ENCODE measurements at regions not wholly inside any gene's neighbourhood (a gene's known extent, or its start where the extent isn't known, plus 50 kb on each side); places are given as distances from the start of the nearest gene placed in this dataset.
A peak's percentile ranks its signal among the peaks of the same experiment; 100 is the strongest.
"Not testable (repeated sequence)": the region's sequence is repeated elsewhere in the genome, so short reads cannot be mapped to it uniquely, and the experiment has no call there.

- Histone ChIP-seq H3K4me3 (no peak overlapping the region), H3K9me3 (no peaks in the 10 kb centered on the region), H3K27me3 (peaks cover 56% of the 10 kb centered on the region), H3K36me3 (no peaks in the 10 kb centered on the region), H3K4me1 (no peaks in the 10 kb centered on the region), H3K27ac (no peak overlapping the region)
- 59 to 79% methylated on average over 3 of the region's 3 CpGs for WGBS, 2 donors (ENCODE audit: low coverage in 1 of 2)
- TF ChIP-seq POLR2A (IDR thresholded peaks at IDR 0.05) = no peak
- no peak for TF ChIP-seq POLR2AphosphoS5 (IDR thresholded peaks at IDR 0.05)
- no peak for TF ChIP-seq EP300 (IDR thresholded peaks at IDR 0.05)
- TF ChIP-seq CTCF (IDR thresholded peaks at IDR 0.05) = no peak
- no peak for ATAC-seq
Observed at GRCh38 chr1:38733761-38734160, 125.8 kb downstream of the RRAGC start.

GRCh38 chr1:38730511-38731397, 128.8 kb downstream of the RRAGC start:
- no peak overlapping the region for H3K4me3 ChIP-seq
- no peak for ATAC-seq
- peaks cover 66% of the 10 kb centered on the region for H3K27me3 ChIP-seq
- no peaks in the 10 kb centered on the region for H3K36me3 ChIP-seq
- peaks cover 0 to 14% (median 7%) of the 10 kb centered on the region in 3 donors for H3K4me1 ChIP-seq
- H3K9me3 ChIP-seq = no peaks in the 10 kb centered on the region
- no peak overlapping the region for H3K27ac ChIP-seq
- TF ChIP-seq POLR2AphosphoS5 (IDR thresholded peaks at IDR 0.05) (no peak), POLR2A (IDR thresholded peaks at IDR 0.05) (no peak), CTCF (IDR thresholded peaks at IDR 0.05) (no peak), EP300 (IDR thresholded peaks at IDR 0.05) (no peak)
- 57 to 78% methylated on average over 4 to 6 of the region's 6 CpGs for WGBS, 2 donors (ENCODE audit: low coverage in 1 of 2)

- Histone ChIP-seq H3K9me3 (no peaks in the 10 kb centered on the region), H3K27ac (no peak overlapping the region)
- ATAC-seq = no peak
Observed at GRCh38 chr1:38728585-38728908, 131.0 kb downstream of the RRAGC start.

GRCh38 chr1:38727684-38728584, 131.6 kb downstream of the RRAGC start:
- Histone ChIP-seq H3K36me3 (no peaks in the 10 kb centered on the region), H3K9me3 (no peaks in the 10 kb centered on the region), H3K4me1 (peaks cover 0 to 14% (median 7%) of the 10 kb centered on the region in 3 donors), H3K27ac (no peak overlapping the region), H3K4me3 (no peak overlapping the region), H3K27me3 (peaks cover 72% of the 10 kb centered on the region)
- 6 to 21% methylated on average over 11 to 12 of the region's 20 CpGs for WGBS, 2 donors (ENCODE audit: low coverage in 1 of 2)
- peak; percentile 25 for ATAC-seq
- TF ChIP-seq POLR2AphosphoS5 (IDR thresholded peaks at IDR 0.05) (no peak), EP300 (IDR thresholded peaks at IDR 0.05) (no peak), CTCF (IDR thresholded peaks at IDR 0.05) (no peak), POLR2A (IDR thresholded peaks at IDR 0.05) (no peak)

More at GRCh38 chr1:38728585-38728908, 131.0 kb downstream of the RRAGC start:
- Histone ChIP-seq H3K4me3 (no peak overlapping the region), H3K36me3 (no peaks in the 10 kb centered on the region), H3K4me1 (peaks cover 0 to 14% (median 7%) of the 10 kb centered on the region in 3 donors), H3K27me3 (peaks cover 66% of the 10 kb centered on the region)
- 0% methylated on average over 1 of the region's 1 CpG; no CpG with 5 or more reads in 1 of the 2 donors for WGBS, 2 donors (ENCODE audit: low coverage in 1 of 2)
- no peak for TF ChIP-seq POLR2AphosphoS5 (IDR thresholded peaks at IDR 0.05)
- TF ChIP-seq POLR2A (IDR thresholded peaks at IDR 0.05) = no peak
- TF ChIP-seq CTCF (IDR thresholded peaks at IDR 0.05) = no peak

GRCh38 chr1:38725321-38725961, 134.1 kb downstream of the RRAGC start:
- H3K4me3 ChIP-seq, H3K27ac ChIP-seq, H3K9me3 ChIP-seq, ATAC-seq, H3K36me3 ChIP-seq: not testable (repeated sequence)
- Histone ChIP-seq H3K27me3 (peaks cover 68% of the 10 kb centered on the region), H3K4me1 (peaks cover 0 to 14% (median 7%) of the 10 kb centered on the region in 3 donors)
- 84 to 93% methylated on average over 8 of the region's 8 CpGs for WGBS, 2 donors (ENCODE audit: low coverage in 1 of 2)
